ENCODE measurements at regions not wholly inside any gene's neighbourhood (a gene's known extent, or its start where the extent isn't known, plus 50 kb on each side); places are given as distances from the start of the nearest gene placed in this dataset.

GRCh38 chr10:63770523-63770922, 249.3 kb downstream of the REEP3 start:
- no peak for TF ChIP-seq CTCF (IDR thresholded peaks at IDR 0.05)
- TF ChIP-seq POLR2A (IDR thresholded peaks at IDR 0.05): no peak
